ENCODE measurements at regions not wholly inside any gene's neighbourhood (a gene's known extent, or its start where the extent isn't known, plus 50 kb on each side); places are given as distances from the start of the nearest gene placed in this dataset.

- TF ChIP-seq CTCF (IDR thresholded peaks at IDR 0.05; ENCODE audit: poor library complexity) (no peak), EZH2 (IDR thresholded peaks at IDR 0.05; ENCODE audit: borderline replicate concordance) (no peak)
These were observed 207.0 kb upstream of the ZNF462 start for GRCh38 chr9:106655966-106656365.

Measured in hepatocyte (in vitro differentiated cells).